ENCODE measurements at regions not wholly inside any gene's neighbourhood (a gene's known extent, or its start where the extent isn't known, plus 50 kb on each side); places are given as distances from the start of the nearest gene placed in this dataset.

- H3K9me3 Mint-ChIP-seq: peaks cover 0 to 2% (median 0%) of the 10 kb centered on the region in 7 donors
- no peaks in the 10 kb centered on the region for H3K27me3 Mint-ChIP-seq (ENCODE audit: low read depth in 3 of 3)
Observed at GRCh38 chr4:120277391-120277790, 210.7 kb upstream of the MAD2L1 start.

GRCh38 chr4:120266602-120267001, 200.0 kb upstream of the MAD2L1 start:
- 96% methylated on average over 3 of the region's 5 CpGs for WGBS (ENCODE audit: insufficient coverage)
- H3K4me1 Mint-ChIP-seq: no peaks in the 10 kb centered on the region
- intact Hi-C loops (cut with micrococcal nuclease): no loop called here

More at GRCh38 chr4:120277391-120277790, 210.7 kb upstream of the MAD2L1 start:
- no peaks in the 10 kb centered on the region for H3K4me1 ChIP-seq (ENCODE audit: control insufficient read depth in 1 of 2, insufficient read depth in 2 of 2, low read length in 2 of 2)
- Mint-ChIP-seq H3K36me3 (no peaks in the 10 kb centered on the region), H3K27ac (no peak overlapping the region), H3K4me1 (no peaks in the 10 kb centered on the region), H3K4me3 (no peak overlapping the region)
- H2AFZ ChIP-seq (ENCODE audit: insufficient read depth, low read depth, low read length, poor library complexity, severe bottlenecking): no peak overlapping the region
- intact Hi-C loops (cut with micrococcal nuclease): no loop called here
- no peak overlapping the region for H3K4me3 ChIP-seq (replicated peaks in 1 of 3; ENCODE audit: low read depth in 2 of 3, low read length in 3 of 3)
- H3K27ac ChIP-seq (ENCODE audit: low read depth in 1 of 2, low read length in 2 of 2): no peak overlapping the region
- no peak overlapping the region for H3K4me2 ChIP-seq (replicated peaks; ENCODE audit: extremely low read depth, low read length, poor library complexity, severe bottlenecking)
- TF ChIP-seq CTCF (IDR thresholded peaks at IDR 0.05): no peak
- H3K9ac ChIP-seq (ENCODE audit: insufficient read depth, low read length, poor library complexity, severe bottlenecking): no peak overlapping the region
- H3K9me3 ChIP-seq (replicated peaks in 1 of 2; ENCODE audit: control insufficient read depth in 1 of 2, insufficient read depth in 1 of 2, low read length in 2 of 2): no peaks in the 10 kb centered on the region
- H4K20me1 ChIP-seq (ENCODE audit: insufficient read depth, low read length): no peaks in the 10 kb centered on the region
- no peaks in the 10 kb centered on the region for H3K79me2 ChIP-seq (ENCODE audit: insufficient read depth, low read length)
- no peaks in the 10 kb centered on the region for H3K36me3 ChIP-seq (replicated peaks in 1 of 2; ENCODE audit: control insufficient read depth in 1 of 2, insufficient read depth in 2 of 2, low read length in 2 of 2)
- DNase-seq: no peak
- no peaks in the 10 kb centered on the region for H3K27me3 ChIP-seq (ENCODE audit: control insufficient read depth in 2 of 2, insufficient read depth in 2 of 2, low read length in 2 of 2)

More at GRCh38 chr4:120266602-120267001, 200.0 kb upstream of the MAD2L1 start:
- Mint-ChIP-seq H3K27me3 (ENCODE audit: low read depth in 3 of 3) (no peaks in the 10 kb centered on the region), H3K9me3 (peaks cover 0 to 3% (median 1%) of the 10 kb centered on the region in 7 donors), H3K4me3 (no peak overlapping the region), H3K27ac (no peak overlapping the region), H3K36me3 (no peaks in the 10 kb centered on the region)
- Histone ChIP-seq H3K4me1 (ENCODE audit: control insufficient read depth in 1 of 2, insufficient read depth in 2 of 2, low read length in 2 of 2) (no peaks in the 10 kb centered on the region), H4K20me1 (ENCODE audit: insufficient read depth, low read length) (no peaks in the 10 kb centered on the region), H2AFZ (ENCODE audit: insufficient read depth, low read depth, low read length, poor library complexity, severe bottlenecking) (no peak overlapping the region), H3K9ac (ENCODE audit: insufficient read depth, low read length, poor library complexity, severe bottlenecking) (no peak overlapping the region), H3K4me3 (replicated peaks in 1 of 3; ENCODE audit: low read depth in 2 of 3, low read length in 3 of 3) (no peak overlapping the region), H3K27ac (ENCODE audit: low read depth in 1 of 2, low read length in 2 of 2) (no peak overlapping the region), H3K27me3 (ENCODE audit: control insufficient read depth in 2 of 2, insufficient read depth in 2 of 2, low read length in 2 of 2) (no peaks in the 10 kb centered on the region), H3K36me3 (replicated peaks in 1 of 2; ENCODE audit: control insufficient read depth in 1 of 2, insufficient read depth in 2 of 2, low read length in 2 of 2) (no peaks in the 10 kb centered on the region), H3K79me2 (ENCODE audit: insufficient read depth, low read length) (no peaks in the 10 kb centered on the region), H3K9me3 (replicated peaks in 1 of 2; ENCODE audit: control insufficient read depth in 1 of 2, insufficient read depth in 1 of 2, low read length in 2 of 2) (no peaks in the 10 kb centered on the region), H3K4me2 (replicated peaks; ENCODE audit: extremely low read depth, low read length, poor library complexity, severe bottlenecking) (no peak overlapping the region)
- DNase-seq: no peak
- no peak for TF ChIP-seq CTCF (IDR thresholded peaks at IDR 0.05)
